Suprapubic skin (tissue), 4 donors: ENCODE measurements at regions not wholly inside any gene's neighbourhood (a gene's known extent, or its start where the extent isn't known, plus 50 kb on each side); places are given as distances from the start of the nearest gene placed in this dataset.

Experiments used
- CTCF ChIP-seq, 2 donors: fragments of 200-600 bp in 1 of 2; fragments of 450-650 bp in 1 of 2; sonication (generic) in 1 of 2; IDR thresholded peaks; one replicate each; pipeline ENCODE4 v1.5.1; 2016 to 2019; ENCODE audit warnings: antibody characterized with exemption in 2 of 2, mild to moderate bottlenecking in 1 of 2, moderate library complexity in 1 of 2
- POLR2A ChIP-seq, 2 donors: fragments of 450-650 bp; IDR thresholded peaks; one replicate each; pipeline ENCODE4 v1.6.1; 2017; ENCODE audit warnings: antibody characterized with exemption in 2 of 2, mild to moderate bottlenecking in 2 of 2, moderate library complexity in 2 of 2
- POLR2AphosphoS5 ChIP-seq, 3 donors: sonication (generic); formaldehyde crosslinking; IDR thresholded peaks; one replicate each; pipeline ENCODE4 v1.6.1; 2017; ENCODE audit warnings: antibody characterized with exemption in 3 of 3

- TF ChIP-seq POLR2A (IDR thresholded peaks at IDR 0.05): no peak
- TF ChIP-seq CTCF (IDR thresholded peaks at IDR 0.05): no peak
- TF ChIP-seq POLR2AphosphoS5 (IDR thresholded peaks at IDR 0.05): no peak
These were observed 364.0 kb upstream of the EPHA5 start for GRCh38 chr4:66034262-66034661.
